ENCODE measurements at regions not wholly inside any gene's neighbourhood (a gene's known extent, or its start where the extent isn't known, plus 50 kb on each side); places are given as distances from the start of the nearest gene placed in this dataset.

GRCh38 chr9:21553441-21553840 lies 71.3 kb upstream of the IFNE start:
- no peak overlapping the region for H3K4me3 ChIP-seq (ENCODE audit: low read length)
- DNase-seq (ENCODE audit: low read depth) = no peak
- H3K27me3 ChIP-seq (replicated peaks; ENCODE audit: control insufficient read depth, insufficient read depth, low read length) = no peaks in the 10 kb centered on the region
- H3K9me3 ChIP-seq (ENCODE audit: control insufficient read depth, low read length) = no peaks in the 10 kb centered on the region
- no peaks in the 10 kb centered on the region for H3K36me3 ChIP-seq (ENCODE audit: control insufficient read depth, insufficient read depth, low read length, severe bottlenecking)
- H3K9ac ChIP-seq (ENCODE audit: low read length) = no peak overlapping the region
- H3K4me1 ChIP-seq (ENCODE audit: control insufficient read depth, insufficient read depth, low read length) = peaks cover 80% of the 10 kb centered on the region

DNA sequence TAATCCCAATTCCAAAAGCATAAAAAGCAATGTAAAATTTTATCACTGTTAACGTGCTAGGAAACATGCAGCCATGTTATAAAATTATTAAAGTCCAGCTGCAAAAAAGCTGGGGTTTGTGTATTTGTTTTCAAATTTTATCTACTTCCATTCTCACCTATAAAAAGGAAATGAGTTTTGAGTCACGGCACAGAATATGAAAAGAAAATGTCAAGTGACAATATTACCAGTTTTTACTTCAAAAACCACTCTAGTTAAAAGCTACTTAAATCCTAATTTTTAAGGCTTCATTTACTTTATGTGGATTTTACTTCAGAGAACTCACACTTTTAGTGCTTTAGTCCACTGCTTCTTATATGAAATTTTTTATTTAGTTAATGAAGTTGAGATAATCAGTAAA lies 72.7 kb upstream of the IFNE start:
- no peak for DNase-seq (ENCODE audit: low read depth)
- H3K27me3 ChIP-seq (replicated peaks; ENCODE audit: control insufficient read depth, insufficient read depth, low read length) = no peaks in the 10 kb centered on the region
- H3K9me3 ChIP-seq (ENCODE audit: control insufficient read depth, low read length) = no peaks in the 10 kb centered on the region
- no peaks in the 10 kb centered on the region for H3K36me3 ChIP-seq (ENCODE audit: control insufficient read depth, insufficient read depth, low read length, severe bottlenecking)
- peaks cover 69% of the 10 kb centered on the region for H3K4me1 ChIP-seq (ENCODE audit: control insufficient read depth, insufficient read depth, low read length)
- H3K9ac ChIP-seq (ENCODE audit: low read length) = peak overlapping the region; percentile 34
- no peak overlapping the region for H3K4me3 ChIP-seq (ENCODE audit: low read length)

DNA sequence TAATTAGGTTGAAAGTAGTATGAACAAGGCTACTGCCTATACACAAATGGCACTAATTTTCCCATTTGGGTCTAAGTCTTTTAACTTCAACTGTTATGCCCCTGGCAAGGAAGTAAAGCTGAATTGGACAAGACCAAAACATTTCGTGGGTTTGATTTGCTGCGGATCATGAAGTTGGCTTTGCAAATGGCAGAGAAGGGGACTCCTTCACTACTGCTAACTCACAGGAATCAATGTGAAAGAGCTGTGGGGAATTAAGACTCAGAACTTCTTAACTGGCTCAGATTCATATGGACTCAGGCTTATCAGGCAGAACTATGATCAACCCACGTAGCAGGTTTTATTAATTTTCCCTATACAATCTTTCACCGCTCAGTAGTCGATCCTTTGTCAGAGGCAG lies 73.8 kb upstream of the IFNE start:
- Histone ChIP-seq H3K4me3 (ENCODE audit: low read length) (peak overlapping the region; percentile 85), H3K4me1 (ENCODE audit: control insufficient read depth, insufficient read depth, low read length) (peaks cover 66% of the 10 kb centered on the region), H3K36me3 (ENCODE audit: control insufficient read depth, insufficient read depth, low read length, severe bottlenecking) (no peaks in the 10 kb centered on the region), H3K9me3 (ENCODE audit: control insufficient read depth, low read length) (no peaks in the 10 kb centered on the region), H3K27me3 (replicated peaks; ENCODE audit: control insufficient read depth, insufficient read depth, low read length) (no peaks in the 10 kb centered on the region), H3K9ac (ENCODE audit: low read length) (no peak overlapping the region)
- DNase-seq (ENCODE audit: low read depth) = no peak

DNA sequence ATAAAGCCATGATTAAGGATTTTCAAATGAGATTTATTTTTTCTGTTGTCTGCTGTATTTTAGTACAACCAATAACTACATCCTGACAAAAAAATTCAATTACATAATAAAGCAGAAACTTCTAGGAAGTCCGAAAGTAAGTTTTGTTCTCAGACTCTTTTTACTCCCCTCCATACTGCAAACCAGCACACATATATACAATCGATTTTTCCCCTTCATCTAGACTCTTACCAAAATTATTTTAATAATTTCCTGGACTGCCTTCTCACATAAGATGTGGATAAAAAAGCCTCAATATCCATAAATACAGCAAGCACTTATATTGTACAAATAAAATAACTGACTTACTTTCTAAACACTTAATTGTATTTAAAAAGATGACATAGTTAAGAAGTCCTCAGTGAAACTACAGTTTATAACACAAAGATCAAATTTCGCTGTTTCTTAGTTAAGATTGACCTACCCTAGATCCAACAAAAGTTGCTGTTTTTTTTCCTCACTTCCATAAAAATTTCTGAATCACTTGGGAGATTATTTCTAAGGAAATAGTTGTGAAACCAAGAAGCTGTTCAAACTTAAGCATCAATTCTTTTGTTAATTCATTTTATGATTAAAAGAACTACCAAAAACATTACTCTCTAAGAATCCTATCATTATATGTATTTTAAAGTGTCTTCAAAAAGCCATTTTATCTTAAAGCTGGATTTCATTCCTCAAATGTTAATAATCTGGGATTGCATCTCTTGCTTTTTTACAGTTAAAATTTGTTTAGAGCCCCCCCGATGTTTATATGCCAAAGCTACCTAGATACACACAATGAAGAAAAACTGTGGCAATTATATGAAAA lies 74.7 kb upstream of the IFNE start:
- Histone ChIP-seq H3K4me3 (ENCODE audit: low read length) (peak overlapping the region; percentile 85), H3K4me1 (ENCODE audit: control insufficient read depth, insufficient read depth, low read length) (peaks cover 57% of the 10 kb centered on the region), H3K9me3 (ENCODE audit: control insufficient read depth, low read length) (no peaks in the 10 kb centered on the region), H3K27me3 (replicated peaks; ENCODE audit: control insufficient read depth, insufficient read depth, low read length) (no peaks in the 10 kb centered on the region), H3K9ac (ENCODE audit: low read length) (peak overlapping the region; percentile 84), H3K36me3 (ENCODE audit: control insufficient read depth, insufficient read depth, low read length, severe bottlenecking) (no peaks in the 10 kb centered on the region)
- DNase-seq (ENCODE audit: low read depth) = peak; percentile 55

DNA sequence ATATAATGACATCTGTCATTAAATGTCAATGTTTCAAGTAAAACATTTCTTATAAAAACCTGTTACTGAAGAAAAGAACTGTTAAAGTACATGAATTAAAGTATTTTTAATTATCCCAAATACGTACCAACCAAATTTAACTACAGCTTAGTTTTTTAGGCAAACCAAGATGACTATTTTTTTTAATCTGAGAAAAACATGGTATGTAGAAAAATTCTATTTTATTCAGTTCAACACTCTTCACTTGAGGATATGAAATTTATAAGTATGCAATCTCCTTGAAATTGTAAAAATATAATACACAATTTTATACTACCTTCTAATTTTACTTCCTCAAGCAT lies 75.3 kb upstream of the IFNE start:
- no peaks in the 10 kb centered on the region for H3K9me3 ChIP-seq (ENCODE audit: control insufficient read depth, low read length)
- peaks cover 51% of the 10 kb centered on the region for H3K4me1 ChIP-seq (ENCODE audit: control insufficient read depth, insufficient read depth, low read length)
- no peaks in the 10 kb centered on the region for H3K27me3 ChIP-seq (replicated peaks; ENCODE audit: control insufficient read depth, insufficient read depth, low read length)
- peak overlapping the region; percentile 84 for H3K9ac ChIP-seq (ENCODE audit: low read length)
- peak overlapping the region; percentile 85 for H3K4me3 ChIP-seq (ENCODE audit: low read length)
- H3K36me3 ChIP-seq (ENCODE audit: control insufficient read depth, insufficient read depth, low read length, severe bottlenecking) = no peaks in the 10 kb centered on the region
- no peak for DNase-seq (ENCODE audit: low read depth)

GRCh38 chr9:21558079-21558478 lies 76.0 kb upstream of the IFNE start:
- H3K4me1 ChIP-seq (ENCODE audit: control insufficient read depth, insufficient read depth, low read length) = peaks cover 45% of the 10 kb centered on the region
- H3K9me3 ChIP-seq (ENCODE audit: control insufficient read depth, low read length) = no peaks in the 10 kb centered on the region
- H3K4me3 ChIP-seq (ENCODE audit: low read length) = peak overlapping the region; percentile 85
- DNase-seq (ENCODE audit: low read depth) = peak; percentile 27
- peak overlapping the region; percentile 84 for H3K9ac ChIP-seq (ENCODE audit: low read length)
- H3K36me3 ChIP-seq (ENCODE audit: control insufficient read depth, insufficient read depth, low read length, severe bottlenecking) = no peaks in the 10 kb centered on the region
- H3K27me3 ChIP-seq (replicated peaks; ENCODE audit: control insufficient read depth, insufficient read depth, low read length) = no peaks in the 10 kb centered on the region

- Histone ChIP-seq H3K27me3 (replicated peaks; ENCODE audit: control insufficient read depth, insufficient read depth, low read length) (no peaks in the 10 kb centered on the region), H3K4me3 (ENCODE audit: low read length) (peak overlapping the region; percentile 85), H3K36me3 (ENCODE audit: control insufficient read depth, insufficient read depth, low read length, severe bottlenecking) (no peaks in the 10 kb centered on the region), H3K9me3 (ENCODE audit: control insufficient read depth, low read length) (no peaks in the 10 kb centered on the region), H3K9ac (ENCODE audit: low read length) (peak overlapping the region; percentile 84), H3K4me1 (ENCODE audit: control insufficient read depth, insufficient read depth, low read length) (peaks cover 44% of the 10 kb centered on the region)
- DNase-seq (ENCODE audit: low read depth) = peak; percentile 65
Measured at GRCh38 chr9:21558615-21559401, 76.7 kb upstream of the IFNE start.

GRCh38 chr9:21559402-21560280 lies 77.5 kb upstream of the IFNE start:
- DNase-seq (ENCODE audit: low read depth) = peak; percentile 82
- no peaks in the 10 kb centered on the region for H3K9me3 ChIP-seq (ENCODE audit: control insufficient read depth, low read length)
- peaks cover 44% of the 10 kb centered on the region for H3K4me1 ChIP-seq (ENCODE audit: control insufficient read depth, insufficient read depth, low read length)
- H3K4me3 ChIP-seq (ENCODE audit: low read length) = peak overlapping the region; percentile 85
- H3K36me3 ChIP-seq (ENCODE audit: control insufficient read depth, insufficient read depth, low read length, severe bottlenecking) = no peaks in the 10 kb centered on the region
- H3K27me3 ChIP-seq (replicated peaks; ENCODE audit: control insufficient read depth, insufficient read depth, low read length) = no peaks in the 10 kb centered on the region
- peak overlapping the region; percentile 84 for H3K9ac ChIP-seq (ENCODE audit: low read length)

DNA sequence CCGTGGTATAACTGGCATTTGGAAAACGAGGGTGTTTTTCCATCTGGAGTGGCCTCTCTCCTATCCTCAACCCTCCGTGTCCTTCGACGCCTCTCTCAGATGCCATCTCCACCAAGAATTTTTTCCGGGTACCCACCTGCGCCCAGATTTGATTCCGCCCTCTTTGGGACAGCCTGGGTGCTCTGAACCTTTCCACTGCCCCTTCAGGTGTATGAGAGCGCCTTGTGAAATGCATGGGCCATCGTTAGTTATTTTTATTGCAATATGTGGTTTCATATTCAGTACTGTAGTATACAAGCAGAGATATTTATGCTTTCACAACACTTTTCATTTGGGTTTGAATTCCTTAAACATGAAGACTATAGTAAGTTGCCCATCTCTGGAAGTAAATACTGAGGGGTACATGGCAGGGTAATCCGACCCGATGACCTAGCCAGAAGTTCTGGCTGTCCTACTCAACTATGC lies 78.2 kb upstream of the IFNE start:
- peaks cover 37% of the 10 kb centered on the region for H3K4me1 ChIP-seq (ENCODE audit: control insufficient read depth, insufficient read depth, low read length)
- H3K9me3 ChIP-seq (ENCODE audit: control insufficient read depth, low read length) = no peaks in the 10 kb centered on the region
- DNase-seq (ENCODE audit: low read depth) = no peak
- no peaks in the 10 kb centered on the region for H3K36me3 ChIP-seq (ENCODE audit: control insufficient read depth, insufficient read depth, low read length, severe bottlenecking)
- H3K9ac ChIP-seq (ENCODE audit: low read length) = peak overlapping the region; percentile 84
- H3K27me3 ChIP-seq (replicated peaks; ENCODE audit: control insufficient read depth, insufficient read depth, low read length) = no peaks in the 10 kb centered on the region
- H3K4me3 ChIP-seq (ENCODE audit: low read length) = peak overlapping the region; percentile 85

DNA sequence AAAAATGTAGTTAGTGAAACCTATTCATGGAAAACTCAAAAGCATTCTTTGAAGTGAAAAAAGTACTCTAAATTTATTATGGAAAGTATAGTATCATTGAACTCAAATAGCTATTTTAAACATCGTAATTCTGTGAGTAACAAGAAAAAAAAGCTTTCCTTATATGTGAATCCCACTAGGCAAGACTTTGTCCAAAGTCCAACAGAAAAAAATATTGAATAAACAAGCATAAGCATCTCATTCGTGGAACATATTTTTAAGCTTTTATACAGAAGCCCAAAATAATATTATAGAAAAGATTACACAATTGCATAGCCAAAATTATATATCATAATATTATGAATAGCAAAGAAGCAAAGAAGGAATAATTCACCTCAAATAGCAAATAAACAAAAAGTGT lies 79.4 kb upstream of the IFNE start:
- Histone ChIP-seq H3K4me3 (ENCODE audit: low read length) (no peak overlapping the region), H3K9ac (ENCODE audit: low read length) (no peak overlapping the region)
- DNase-seq (ENCODE audit: low read depth) = no peak

GRCh38 chr9:21564175-21564574 lies 82.1 kb upstream of the IFNE start:
- no peak overlapping the region for H3K4me3 ChIP-seq (ENCODE audit: low read length)
- peaks cover 8% of the 10 kb centered on the region for H3K4me1 ChIP-seq (ENCODE audit: control insufficient read depth, insufficient read depth, low read length)
- no peaks in the 10 kb centered on the region for H3K36me3 ChIP-seq (ENCODE audit: control insufficient read depth, insufficient read depth, low read length, severe bottlenecking)
- H3K27me3 ChIP-seq (replicated peaks; ENCODE audit: control insufficient read depth, insufficient read depth, low read length) = no peaks in the 10 kb centered on the region
- no peaks in the 10 kb centered on the region for H3K9me3 ChIP-seq (ENCODE audit: control insufficient read depth, low read length)
- no peak for DNase-seq (ENCODE audit: low read depth)
- H3K9ac ChIP-seq (ENCODE audit: low read length) = no peak overlapping the region

More for the DNA sequence above, 79.4 kb upstream of the IFNE start:
- Histone ChIP-seq H3K36me3 (ENCODE audit: control insufficient read depth, insufficient read depth, low read length, severe bottlenecking) (no peaks in the 10 kb centered on the region), H3K4me1 (ENCODE audit: control insufficient read depth, insufficient read depth, low read length) (peaks cover 26% of the 10 kb centered on the region), H3K9me3 (ENCODE audit: control insufficient read depth, low read length) (no peaks in the 10 kb centered on the region), H3K27me3 (replicated peaks; ENCODE audit: control insufficient read depth, insufficient read depth, low read length) (no peaks in the 10 kb centered on the region)

Measured in adipocyte (in vitro differentiated cells).